Skeletal muscle cell (primary cell): ENCODE measurements at regions not wholly inside any gene's neighbourhood (a gene's known extent, or its start where the extent isn't known, plus 50 kb on each side); places are given as distances from the start of the nearest gene placed in this dataset.

ENCODE experiments used
- DNase-seq: peaks from one replicate; pipeline ENCODE4 v3.0.0-alpha.2; 2010; ENCODE audit warnings: low read depth
- H3K4me3 ChIP-seq: 2 replicates; pipeline ENCODE4 v1.5.1; 2011; ENCODE audit warnings: low read depth, mild to moderate bottlenecking, control low read depth, low read length, moderate library complexity

- DNase-seq = peak; percentile 54
- no peak overlapping the region for H3K4me3 ChIP-seq
Observed at GRCh38 chr17:59451706-59452105, 113.7 kb upstream of the DHX40 start.

GRCh38 chr17:59454633-59455105 lies 110.7 kb upstream of the DHX40 start:
- no peak for DNase-seq
- H3K4me3 ChIP-seq = no peak overlapping the region

- no peak for DNase-seq
- H3K4me3 ChIP-seq = no peak overlapping the region
Observed at GRCh38 chr17:59456428-59456827, 109.0 kb upstream of the DHX40 start.

- H3K4me3 ChIP-seq = no peak overlapping the region
- DNase-seq = no peak
Observed at GRCh38 chr17:59456923-59457615, 108.3 kb upstream of the DHX40 start.

- no peak overlapping the region for H3K4me3 ChIP-seq
- DNase-seq = no peak
Observed at GRCh38 chr17:59462385-59462784, 103.0 kb upstream of the DHX40 start.

GRCh38 chr17:59464246-59464645 lies 101.2 kb upstream of the DHX40 start:
- DNase-seq = no peak

GRCh38 chr17:59465949-59466307 lies 99.5 kb upstream of the DHX40 start:
- H3K4me3 ChIP-seq = no peak overlapping the region
- no peak for DNase-seq

More at GRCh38 chr17:59464246-59464645, 101.2 kb upstream of the DHX40 start:
- no peak overlapping the region for H3K4me3 ChIP-seq

GRCh38 chr17:59466946-59467801 lies 98.2 kb upstream of the DHX40 start:
- no peak for DNase-seq
- no peak overlapping the region for H3K4me3 ChIP-seq

GRCh38 chr17:59469786-59470485 lies 95.5 kb upstream of the DHX40 start:
- H3K4me3 ChIP-seq = no peak overlapping the region
- no peak for DNase-seq

- H3K4me3 ChIP-seq = no peak overlapping the region
- no peak for DNase-seq
Observed at GRCh38 chr17:59470624-59471297, 94.6 kb upstream of the DHX40 start.

GRCh38 chr17:59476413-59476812 lies 89.0 kb upstream of the DHX40 start:
- DNase-seq = no peak

GRCh38 chr17:59479141-59479540 lies 86.3 kb upstream of the DHX40 start:
- no peak for DNase-seq
- no peak overlapping the region for H3K4me3 ChIP-seq

More at GRCh38 chr17:59476413-59476812, 89.0 kb upstream of the DHX40 start:
- H3K4me3 ChIP-seq = no peak overlapping the region

GRCh38 chr17:59483860-59484259 lies 81.5 kb upstream of the DHX40 start:
- DNase-seq = no peak

GRCh38 chr17:59485015-59485414 lies 80.4 kb upstream of the DHX40 start:
- DNase-seq = no peak
- no peak overlapping the region for H3K4me3 ChIP-seq

More at GRCh38 chr17:59483860-59484259, 81.5 kb upstream of the DHX40 start:
- no peak overlapping the region for H3K4me3 ChIP-seq

- no peak for DNase-seq
Observed at GRCh38 chr17:59485946-59486345, 79.5 kb upstream of the DHX40 start.

GRCh38 chr17:59487161-59487873 lies 78.1 kb upstream of the DHX40 start:
- H3K4me3 ChIP-seq = no peak overlapping the region
- no peak for DNase-seq

More at GRCh38 chr17:59485946-59486345, 79.5 kb upstream of the DHX40 start:
- no peak overlapping the region for H3K4me3 ChIP-seq

- no peak for DNase-seq
- no peak overlapping the region for H3K4me3 ChIP-seq
Observed at GRCh38 chr17:59488805-59489204, 76.6 kb upstream of the DHX40 start.

- no peak overlapping the region for H3K4me3 ChIP-seq
- DNase-seq = no peak
Observed at GRCh38 chr17:59490216-59490615, 75.2 kb upstream of the DHX40 start.
